ENCODE measurements at regions not wholly inside any gene's neighbourhood (a gene's known extent, or its start where the extent isn't known, plus 50 kb on each side); places are given as distances from the start of the nearest gene placed in this dataset.
A peak's percentile ranks its signal among the peaks of the same experiment; 100 is the strongest.
"Not testable (repeated sequence)": the region's sequence is repeated elsewhere in the genome, so short reads cannot be mapped to it uniquely, and the experiment has no call there.

DNA sequence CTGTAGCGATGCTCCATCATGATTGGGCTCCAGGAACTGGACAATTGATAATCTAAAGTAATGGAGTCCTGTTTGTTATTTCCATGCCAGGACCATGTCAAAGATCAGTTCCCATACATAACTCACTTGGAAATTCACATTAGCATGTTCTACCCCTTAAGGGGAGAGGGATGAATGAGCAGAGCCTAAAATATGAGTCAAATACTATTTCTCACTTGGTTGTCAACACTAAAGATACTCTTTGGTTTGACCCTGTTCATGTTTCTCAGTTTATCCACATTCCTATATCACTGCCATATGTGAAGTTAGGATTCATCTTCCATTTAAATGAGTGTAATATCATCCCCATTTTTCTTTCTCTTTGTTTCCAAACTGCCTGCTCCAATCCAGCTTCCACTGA is 321.6 kb upstream of the PAPPA start:
- no peak for DNase-seq
- Histone ChIP-seq H3K9me2 (ENCODE audit: insufficient read depth) (no peaks in the 10 kb centered on the region), H3F3A (ENCODE audit: insufficient read depth) (no peaks in the 10 kb centered on the region), H3K79me2 (ENCODE audit: insufficient read depth) (no peaks in the 10 kb centered on the region), H3K9ac (no peak overlapping the region), H3K36me3 (ENCODE audit: low read depth) (no peaks in the 10 kb centered on the region), H3K9me3 (ENCODE audit: low read depth) (no peaks in the 10 kb centered on the region), H4K20me1 (ENCODE audit: insufficient read depth) (no peaks in the 10 kb centered on the region), H3K27me3 (replicated peaks; ENCODE audit: insufficient read depth) (no peaks in the 10 kb centered on the region), H2AFZ (no peak overlapping the region), H3K4me2 (ENCODE audit: unreplicated experiment) (no peak overlapping the region), H3K4me3 (no peak overlapping the region), H3K27ac (no peak overlapping the region), H3K4me1 (ENCODE audit: insufficient read depth) (no peaks in the 10 kb centered on the region)
- in situ Hi-C loops (cut with MboI): no loop called here
- no peak for TF ChIP-seq EZH2 (IDR thresholded peaks at IDR 0.05; ENCODE audit: insufficient read depth, poor library complexity, severe bottlenecking)
- TF ChIP-seq EZH2phosphoT487 (IDR thresholded peaks at IDR 0.05; ENCODE audit: insufficient read depth, low read depth): no peak
- 100% methylated on average over 1 of the region's 1 CpG for WGBS, 2 experiments (ENCODE audit: low coverage in 1 of 2, low lambda C conversion rate in 2 of 2, missing lambda C conversion rate in 2 of 2)

DNA sequence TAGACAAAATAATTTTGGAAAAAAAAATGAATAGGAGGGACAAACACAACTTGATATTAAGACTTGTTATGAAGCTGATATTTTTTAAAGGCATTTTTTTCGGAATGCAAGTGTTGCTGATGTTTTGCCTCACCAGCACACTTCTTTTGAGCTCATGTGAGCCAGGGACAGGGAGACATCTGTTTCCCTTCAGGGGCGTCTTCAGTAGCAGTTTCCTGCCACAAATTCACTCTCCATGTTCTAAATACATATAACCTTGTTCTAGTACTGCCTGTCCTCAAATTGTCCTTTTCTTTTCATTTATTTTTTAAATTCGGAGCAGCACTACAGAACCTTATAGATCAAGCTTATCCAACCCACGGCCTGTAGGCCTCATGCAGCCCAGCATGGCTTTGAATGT is 316.0 kb upstream of the PAPPA start:
- Histone ChIP-seq H3K4me1 (ENCODE audit: insufficient read depth) (no peaks in the 10 kb centered on the region), H3K9ac (no peak overlapping the region), H3K4me3 (no peak overlapping the region), H3F3A (ENCODE audit: insufficient read depth) (no peaks in the 10 kb centered on the region), H4K20me1 (ENCODE audit: insufficient read depth) (no peaks in the 10 kb centered on the region), H3K9me2 (ENCODE audit: insufficient read depth) (no peaks in the 10 kb centered on the region), H3K36me3 (ENCODE audit: low read depth) (no peaks in the 10 kb centered on the region), H3K4me2 (ENCODE audit: unreplicated experiment) (no peak overlapping the region), H3K79me2 (ENCODE audit: insufficient read depth) (no peaks in the 10 kb centered on the region), H3K27me3 (replicated peaks; ENCODE audit: insufficient read depth) (no peaks in the 10 kb centered on the region), H2AFZ (no peak overlapping the region), H3K27ac (no peak overlapping the region), H3K9me3 (ENCODE audit: low read depth) (no peaks in the 10 kb centered on the region)
- in situ Hi-C loops (cut with MboI): no loop called here
- no peak for TF ChIP-seq EZH2 (IDR thresholded peaks at IDR 0.05; ENCODE audit: insufficient read depth, poor library complexity, severe bottlenecking)
- no peak for TF ChIP-seq EZH2phosphoT487 (IDR thresholded peaks at IDR 0.05; ENCODE audit: insufficient read depth, low read depth)
- WGBS, 2 experiments (ENCODE audit: low coverage in 1 of 2, low lambda C conversion rate in 2 of 2, missing lambda C conversion rate in 2 of 2): 65 to 77% methylated on average over 4 of the region's 4 CpGs
- no peak for DNase-seq

DNA sequence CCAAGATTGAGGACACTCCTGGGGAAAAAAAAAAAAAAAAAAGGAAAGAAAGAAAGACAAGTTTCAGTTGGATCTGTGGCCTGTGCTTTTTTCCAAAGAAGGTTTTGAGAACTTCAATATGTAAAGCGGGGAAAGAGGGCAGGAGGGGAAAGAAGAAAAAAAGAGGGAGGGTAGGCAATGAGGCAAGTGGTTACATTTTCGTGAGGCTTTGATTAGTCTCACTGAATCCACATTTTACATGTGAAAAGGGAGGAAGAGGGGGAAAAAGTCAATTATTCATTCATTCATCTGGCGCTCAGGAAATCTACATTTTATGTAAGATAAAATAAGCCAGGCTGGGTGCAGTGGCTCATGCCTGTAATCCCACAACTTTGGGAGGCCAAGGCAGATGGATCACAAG is 315.2 kb upstream of the PAPPA start:
- Histone ChIP-seq H3K27me3 (replicated peaks; ENCODE audit: insufficient read depth) (no peaks in the 10 kb centered on the region), H3K4me3 (no peak overlapping the region), H4K20me1 (ENCODE audit: insufficient read depth) (no peaks in the 10 kb centered on the region), H3K27ac (no peak overlapping the region), H3K9me3 (ENCODE audit: low read depth) (no peaks in the 10 kb centered on the region), H3K79me2 (ENCODE audit: insufficient read depth) (no peaks in the 10 kb centered on the region), H3K36me3 (ENCODE audit: low read depth) (no peaks in the 10 kb centered on the region), H3K9ac (no peak overlapping the region), H3K9me2 (ENCODE audit: insufficient read depth) (no peaks in the 10 kb centered on the region), H2AFZ (no peak overlapping the region), H3K4me2 (ENCODE audit: unreplicated experiment) (no peak overlapping the region), H3F3A (ENCODE audit: insufficient read depth) (no peaks in the 10 kb centered on the region), H3K4me1 (ENCODE audit: insufficient read depth) (no peaks in the 10 kb centered on the region)
- TF ChIP-seq EZH2 (IDR thresholded peaks at IDR 0.05; ENCODE audit: insufficient read depth, poor library complexity, severe bottlenecking): no peak
- no peak for TF ChIP-seq EZH2phosphoT487 (IDR thresholded peaks at IDR 0.05; ENCODE audit: insufficient read depth, low read depth)
- no peak for DNase-seq
- 86 to 92% methylated on average over 3 of the region's 3 CpGs for WGBS, 2 experiments (ENCODE audit: low coverage in 1 of 2, low lambda C conversion rate in 2 of 2, missing lambda C conversion rate in 2 of 2)
- in situ Hi-C loops (cut with MboI): no loop called here

DNA sequence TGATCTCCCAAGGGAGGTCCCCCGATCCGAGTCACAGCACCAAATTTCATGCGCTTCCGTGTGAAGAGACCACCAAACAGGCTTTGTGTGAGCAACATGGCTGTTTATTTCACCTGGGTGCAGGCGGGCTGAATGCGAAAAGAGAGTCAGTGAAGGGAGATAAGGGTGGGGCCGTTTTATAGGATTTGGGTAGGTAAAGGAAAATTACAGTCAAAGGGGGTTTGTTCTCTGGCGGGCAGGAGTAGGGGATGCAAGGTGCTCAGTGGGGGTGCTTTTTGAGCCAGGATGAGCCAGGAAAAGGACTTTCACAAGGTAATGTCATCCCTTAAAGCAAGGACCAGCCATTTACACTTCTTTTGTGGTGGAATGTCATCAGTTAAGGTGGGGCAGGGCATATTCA is 309.2 kb upstream of the PAPPA start:
- H3K4me3 ChIP-seq; H3K27me3 ChIP-seq (replicated peaks; ENCODE audit: insufficient read depth); H2AFZ ChIP-seq; H3K79me2 ChIP-seq (ENCODE audit: insufficient read depth); H4K20me1 ChIP-seq (ENCODE audit: insufficient read depth); DNase-seq; H3K36me3 ChIP-seq (ENCODE audit: low read depth); H3K4me2 ChIP-seq (ENCODE audit: unreplicated experiment); H3K9me2 ChIP-seq (ENCODE audit: insufficient read depth); in situ Hi-C loops (cut with MboI); H3K9me3 ChIP-seq (ENCODE audit: low read depth); H3K27ac ChIP-seq; H3K9ac ChIP-seq: not testable (repeated sequence)
- peaks cover 20% of the 10 kb centered on the region for H3F3A ChIP-seq (ENCODE audit: insufficient read depth)
- WGBS, 2 experiments (ENCODE audit: low coverage in 1 of 2, low lambda C conversion rate in 2 of 2, missing lambda C conversion rate in 2 of 2): 84 to 88% methylated on average over 6 to 8 of the region's 8 CpGs
- H3K4me1 ChIP-seq (ENCODE audit: insufficient read depth): peaks cover 22% of the 10 kb centered on the region

DNA sequence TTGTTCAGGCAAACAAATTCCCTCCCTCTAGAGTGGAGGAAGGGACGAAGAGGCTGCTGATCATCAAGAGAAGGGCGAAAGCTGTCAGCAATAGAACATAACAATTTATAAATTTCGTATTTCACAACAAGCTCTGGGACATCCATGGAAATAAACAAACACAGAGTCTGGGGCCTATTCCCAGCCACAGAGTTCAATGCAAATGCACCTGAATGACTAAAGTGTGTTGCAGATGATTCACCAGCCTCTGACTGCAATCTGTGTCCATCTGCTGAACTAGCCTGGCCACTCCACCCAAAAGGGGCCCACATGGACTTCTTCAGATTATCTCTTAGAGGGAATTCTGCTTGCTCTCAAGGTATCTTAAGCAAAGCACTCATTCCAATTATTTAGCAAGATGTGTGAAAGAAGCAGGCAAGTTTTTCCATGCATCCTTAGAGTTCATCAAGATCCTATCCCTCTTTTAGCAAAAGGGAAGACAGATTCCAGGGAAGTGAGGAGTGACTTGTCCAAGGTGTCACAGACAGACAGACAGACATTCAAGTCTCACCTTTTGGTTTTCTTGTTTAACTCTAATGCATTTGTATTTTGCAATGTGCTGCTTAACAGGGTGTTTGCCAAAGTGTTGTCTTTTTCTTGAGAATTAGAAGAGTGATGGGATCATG is 307.8 kb upstream of the PAPPA start:
- Histone ChIP-seq H3K4me1 (ENCODE audit: insufficient read depth) (peaks cover 36% of the 10 kb centered on the region), H3K79me2 (ENCODE audit: insufficient read depth) (no peaks in the 10 kb centered on the region), H3K27me3 (replicated peaks; ENCODE audit: insufficient read depth) (no peaks in the 10 kb centered on the region), H3K4me2 (ENCODE audit: unreplicated experiment) (no peak overlapping the region), H4K20me1 (ENCODE audit: insufficient read depth) (no peaks in the 10 kb centered on the region), H3K9me2 (ENCODE audit: insufficient read depth) (no peaks in the 10 kb centered on the region), H3K36me3 (ENCODE audit: low read depth) (no peaks in the 10 kb centered on the region), H3K4me3 (no peak overlapping the region), H3K27ac (no peak overlapping the region), H3K9ac (no peak overlapping the region), H3F3A (ENCODE audit: insufficient read depth) (peaks cover 31% of the 10 kb centered on the region), H3K9me3 (ENCODE audit: low read depth) (no peaks in the 10 kb centered on the region), H2AFZ (no peak overlapping the region)
- 60 to 65% methylated on average over 3 of the region's 3 CpGs for WGBS, 2 experiments (ENCODE audit: low coverage in 1 of 2, low lambda C conversion rate in 2 of 2, missing lambda C conversion rate in 2 of 2)
- no peak for TF ChIP-seq EZH2 (IDR thresholded peaks at IDR 0.05; ENCODE audit: insufficient read depth, poor library complexity, severe bottlenecking)
- TF ChIP-seq EZH2phosphoT487 (IDR thresholded peaks at IDR 0.05; ENCODE audit: insufficient read depth, low read depth): no peak
- in situ Hi-C loops (cut with MboI): no loop called here
- peak; percentile 75 for DNase-seq
